ENCODE measurements at regions not wholly inside any gene's neighbourhood (a gene's known extent, or its start where the extent isn't known, plus 50 kb on each side); places are given as distances from the start of the nearest gene placed in this dataset.

DNA sequence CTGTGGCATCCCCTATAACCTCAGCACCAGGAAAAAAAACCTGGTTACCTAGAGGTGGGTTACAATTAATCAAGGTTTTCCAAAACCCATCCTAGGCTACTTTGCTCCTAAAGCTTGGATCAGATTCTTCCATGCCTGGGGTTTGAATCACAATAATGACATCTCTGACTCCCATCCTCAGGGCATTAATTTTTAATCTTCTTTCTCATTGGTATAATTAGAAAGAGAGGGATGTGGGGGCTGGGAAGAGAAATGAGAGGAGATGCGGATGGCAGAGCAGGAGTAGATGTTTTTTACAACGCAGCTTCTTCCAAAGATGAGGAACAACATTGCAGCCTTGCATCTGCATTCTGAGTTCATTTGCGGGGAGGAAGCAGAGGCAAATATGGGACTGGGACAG, 117.2 kb upstream of the E2F8 start:
- Histone ChIP-seq H3K4me3 (no peak overlapping the region), H3K4me1 (peaks cover 0 to 3% (median 0%) of the 10 kb centered on the region in 4 donors), H3K9me3 (no peaks in the 10 kb centered on the region), H3K27me3 (peaks cover 0 to 5% of the 10 kb centered on the region in 2 donors), H3K27ac (no peak overlapping the region), H3K36me3 (no peaks in the 10 kb centered on the region)
- DNase-seq (ENCODE audit: low spot score in 2 of 2) = no peak
- 88 to 93% methylated on average over 3 of the region's 3 CpGs for WGBS, 2 donors
- TF ChIP-seq POLR2A (IDR thresholded peaks at IDR 0.05) (no peak), EP300 (IDR thresholded peaks at IDR 0.05) (no peak)
- TF ChIP-seq, protein P1, sequence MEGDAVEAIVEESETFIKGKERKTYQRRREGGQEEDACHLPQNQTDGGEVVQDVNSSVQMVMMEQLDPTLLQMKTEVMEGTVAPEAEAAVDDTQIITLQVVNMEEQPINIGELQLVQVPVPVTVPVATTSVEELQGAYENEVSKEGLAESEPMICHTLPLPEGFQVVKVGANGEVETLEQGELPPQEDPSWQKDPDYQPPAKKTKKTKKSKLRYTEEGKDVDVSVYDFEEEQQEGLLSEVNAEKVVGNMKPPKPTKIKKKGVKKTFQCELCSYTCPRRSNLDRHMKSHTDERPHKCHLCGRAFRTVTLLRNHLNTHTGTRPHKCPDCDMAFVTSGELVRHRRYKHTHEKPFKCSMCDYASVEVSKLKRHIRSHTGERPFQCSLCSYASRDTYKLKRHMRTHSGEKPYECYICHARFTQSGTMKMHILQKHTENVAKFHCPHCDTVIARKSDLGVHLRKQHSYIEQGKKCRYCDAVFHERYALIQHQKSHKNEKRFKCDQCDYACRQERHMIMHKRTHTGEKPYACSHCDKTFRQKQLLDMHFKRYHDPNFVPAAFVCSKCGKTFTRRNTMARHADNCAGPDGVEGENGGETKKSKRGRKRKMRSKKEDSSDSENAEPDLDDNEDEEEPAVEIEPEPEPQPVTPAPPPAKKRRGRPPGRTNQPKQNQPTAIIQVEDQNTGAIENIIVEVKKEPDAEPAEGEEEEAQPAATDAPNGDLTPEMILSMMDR (IDR thresholded peaks at IDR 0.05) = no peak

DNA sequence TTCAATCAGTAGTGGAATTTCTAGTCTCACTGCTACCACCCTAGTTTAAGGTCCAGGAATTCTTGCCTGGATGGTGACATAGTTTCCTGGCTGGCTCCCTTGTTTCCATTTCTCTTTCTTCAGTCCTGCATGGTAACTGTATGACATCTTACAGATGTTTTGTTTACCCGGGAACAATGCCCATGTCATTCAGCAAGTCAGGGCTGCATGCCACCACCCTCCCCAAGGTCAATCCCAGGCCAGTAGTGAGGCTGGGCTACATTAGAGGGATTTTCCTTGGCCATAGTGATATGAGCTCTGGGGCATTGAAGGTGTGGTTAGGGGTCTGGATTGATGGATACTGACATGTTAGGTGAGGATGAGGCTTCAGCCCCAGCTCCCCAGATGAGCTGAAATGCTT, 114.9 kb upstream of the E2F8 start:
- 14 to 42% methylated on average over 1 of the region's 1 CpG for WGBS, 2 donors
- no peak for DNase-seq (ENCODE audit: low spot score in 2 of 2)
- peaks cover 0 to 3% (median 0%) of the 10 kb centered on the region in 4 donors for H3K4me1 ChIP-seq
- peaks cover 0 to 12% of the 10 kb centered on the region in 2 donors for H3K27me3 ChIP-seq
- H3K9me3 ChIP-seq = no peaks in the 10 kb centered on the region
- no peak overlapping the region for H3K4me3 ChIP-seq
- no peaks in the 10 kb centered on the region for H3K36me3 ChIP-seq
- no peak overlapping the region for H3K27ac ChIP-seq
- TF ChIP-seq POLR2A (IDR thresholded peaks at IDR 0.05) (no peak), EP300 (IDR thresholded peaks at IDR 0.05) (no peak)
- TF ChIP-seq, protein P1 (IDR thresholded peaks at IDR 0.05) = no peak

DNA sequence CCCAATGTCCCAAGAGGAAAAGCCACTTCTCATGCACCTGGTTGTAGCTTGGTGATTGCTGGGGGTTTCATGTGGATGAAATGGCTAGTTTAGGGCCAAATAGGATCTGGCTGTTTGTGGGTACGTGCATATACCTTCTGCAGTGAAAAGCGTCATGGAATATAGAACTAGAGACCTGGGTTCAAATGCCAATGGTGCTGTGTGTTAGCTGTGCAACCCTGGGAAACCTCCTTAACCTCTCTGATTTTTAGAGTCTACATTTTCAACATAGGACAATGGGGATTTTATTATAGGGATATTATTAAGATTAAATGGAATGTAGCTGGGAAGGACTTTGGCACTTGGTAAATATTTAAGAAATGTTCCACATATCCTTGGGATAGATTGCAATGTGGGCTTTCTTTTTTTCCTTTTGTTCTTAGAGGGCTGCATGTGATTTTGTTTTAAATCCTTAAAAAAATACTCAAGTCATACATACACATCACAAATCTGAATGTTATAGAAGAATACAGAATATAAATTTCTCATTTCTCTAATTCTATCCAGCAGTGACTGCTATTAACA, 112.6 kb upstream of the E2F8 start:
- Histone ChIP-seq H3K27me3 (peaks cover 0 to 24% of the 10 kb centered on the region in 2 donors), H3K9me3 (no peaks in the 10 kb centered on the region), H3K4me3 (no peak overlapping the region), H3K27ac (no peak overlapping the region), H3K36me3 (no peaks in the 10 kb centered on the region), H3K4me1 (peaks cover 0 to under 1% (median 0%) of the 10 kb centered on the region in 4 donors)
- WGBS, 2 donors = 87 to 98% methylated on average over 2 of the region's 2 CpGs
- no peak for TF ChIP-seq POLR2A (IDR thresholded peaks at IDR 0.05)
- TF ChIP-seq EP300 (IDR thresholded peaks at IDR 0.05) = no peak
- TF ChIP-seq, protein P1 (IDR thresholded peaks at IDR 0.05) = no peak
- DNase-seq (ENCODE audit: low spot score in 2 of 2) = no peak

DNA sequence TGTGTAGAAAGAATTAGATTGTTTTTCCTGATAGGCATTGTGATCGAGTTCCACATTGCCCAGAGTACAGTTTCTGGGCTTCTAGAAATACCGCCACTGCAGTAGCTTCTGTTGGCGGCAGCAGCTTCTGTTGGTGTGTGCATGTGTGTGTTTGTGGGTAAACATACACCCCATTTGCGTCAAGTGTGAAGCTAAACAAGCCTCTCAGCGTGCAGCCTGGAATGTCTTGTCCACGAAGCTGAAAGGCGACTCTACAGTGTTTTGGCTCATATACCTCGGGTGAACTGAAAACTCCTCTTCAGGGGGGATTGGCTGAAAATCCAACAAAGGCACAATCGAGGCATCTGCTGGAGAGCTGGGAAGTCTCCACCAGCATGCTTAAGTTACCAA, 112.0 kb upstream of the E2F8 start:
- H3K9me3 ChIP-seq = no peaks in the 10 kb centered on the region
- TF ChIP-seq EP300 (IDR thresholded peaks at IDR 0.05) = no peak
- TF ChIP-seq, protein P1 (IDR thresholded peaks at IDR 0.05) = no peak
- DNase-seq (ENCODE audit: low spot score in 2 of 2) = no peak
- H3K27me3 ChIP-seq = peaks cover 0 to 31% of the 10 kb centered on the region in 2 donors
- peaks cover 0 to 3% (median 0%) of the 10 kb centered on the region in 4 donors for H3K4me1 ChIP-seq
- H3K27ac ChIP-seq = no peak overlapping the region
- WGBS, 2 donors = 71 to 78% methylated on average over 9 of the region's 9 CpGs
- H3K4me3 ChIP-seq = no peak overlapping the region
- H3K36me3 ChIP-seq = no peaks in the 10 kb centered on the region

- 82 to 89% methylated on average over 5 of the region's 5 CpGs for WGBS, 2 donors
- Histone ChIP-seq H3K27ac (no peak overlapping the region), H3K36me3 (no peaks in the 10 kb centered on the region), H3K4me3 (no peak overlapping the region), H3K27me3 (peaks cover 0 to 36% of the 10 kb centered on the region in 2 donors), H3K4me1 (peaks cover 0 to 3% (median 0%) of the 10 kb centered on the region in 4 donors), H3K9me3 (no peaks in the 10 kb centered on the region)
- DNase-seq (ENCODE audit: low spot score in 2 of 2) = no peak
- TF ChIP-seq EP300 (IDR thresholded peaks at IDR 0.05) = no peak
- no peak for TF ChIP-seq POLR2A (IDR thresholded peaks at IDR 0.05)
- TF ChIP-seq, protein P1 (IDR thresholded peaks at IDR 0.05) = no peak
Observed at GRCh38 chr11:19352072-19352770, 111.5 kb upstream of the E2F8 start.
